Spleen (tissue), 7 donors: ENCODE measurements at regions not wholly inside any gene's neighbourhood (a gene's known extent, or its start where the extent isn't known, plus 50 kb on each side); places are given as distances from the start of the nearest gene placed in this dataset.

ENCODE experiments used
- CTCF ChIP-seq, 11 experiments: fragments of 200-600 bp in 7 of 11; fragments of 450-650 bp in 4 of 11; sonication (generic) in 4 of 11; IDR thresholded peaks in 8 of 11; conservative IDR thresholded peaks in 3 of 11; 1 replicate in 7 of 11; 2 replicates in 4 of 11; pipeline versions ENCODE4 v1.4.0 to v1.8.0; 2016 to 2021; ENCODE audit warnings: antibody characterized with exemption in 11 of 11, inconsistent platforms in 4 of 11, mild to moderate bottlenecking in 1 of 11
- POLR2AphosphoS5 ChIP-seq, 3 donors: sonication (generic); formaldehyde crosslinking; IDR thresholded peaks; one replicate each; pipeline ENCODE4 v1.5.1; 2017; ENCODE audit warnings: antibody characterized with exemption in 3 of 3
- donor health status: DM: no; HTN: no; CAD: no; lungs with moderate emphysema.
- donor health status: DM: no; HTN: no; CAD: no.
- donor health status: DM: no; HTN: no; CAD: no.

DNA sequence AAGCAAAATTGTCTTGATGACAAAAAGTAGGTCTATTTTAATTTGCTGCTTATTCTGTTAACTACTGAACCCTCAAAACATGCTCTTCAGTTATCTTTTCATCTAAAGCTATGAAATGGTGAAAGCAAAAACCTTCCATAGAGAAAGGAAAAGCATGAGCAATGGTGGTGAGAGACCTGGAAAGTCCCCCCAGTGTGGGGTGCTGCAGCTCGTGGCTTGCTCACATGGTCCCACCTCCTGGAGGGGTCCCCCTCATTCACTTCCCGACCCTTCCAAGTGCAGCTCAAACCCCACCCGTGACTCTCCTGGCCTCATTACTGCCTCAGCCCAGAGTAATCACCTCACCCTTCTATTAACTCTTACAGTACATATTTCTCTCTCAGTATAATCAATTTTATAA is 301.8 kb upstream of the HNRNPA3 start:
- TF ChIP-seq CTCF (IDR thresholded peaks at IDR 0.05 in 8 of 11, conservative IDR thresholded peaks at IDR 0.05 in 3 of 11): no peak
- no peak for TF ChIP-seq POLR2AphosphoS5 (IDR thresholded peaks at IDR 0.05)
